ENCODE measurements at regions not wholly inside any gene's neighbourhood (a gene's known extent, or its start where the extent isn't known, plus 50 kb on each side); places are given as distances from the start of the nearest gene placed in this dataset.

GRCh38 chr4:35934320-35934981 is 309.9 kb downstream of the ARAP2 start:
- Histone ChIP-seq H3K4me1 (replicated peaks) (no peaks in the 10 kb centered on the region), H3K4me3 (no peak overlapping the region), H3K36me3 (no peaks in the 10 kb centered on the region), H3K27ac (no peak overlapping the region), H3K27me3 (replicated peaks; ENCODE audit: insufficient read depth) (no peaks in the 10 kb centered on the region), H3K9me3 (no peaks in the 10 kb centered on the region)
- DNase-seq (ENCODE audit: low spot score): no peak
- TF ChIP-seq CTCF (IDR thresholded peaks at IDR 0.05) (peak; percentile 8 to 51 (median 42)), POLR2AphosphoS5 (IDR thresholded peaks at IDR 0.05) (no peak)
- WGBS: 27% methylated on average over 5 of the region's 5 CpGs
- intact Hi-C loops (cut with DNase I): no loop called here

- Histone ChIP-seq H3K27me3 (replicated peaks; ENCODE audit: insufficient read depth) (no peaks in the 10 kb centered on the region), H3K4me1 (replicated peaks) (no peaks in the 10 kb centered on the region), H3K36me3 (no peaks in the 10 kb centered on the region), H3K4me3 (no peak overlapping the region), H3K27ac (no peak overlapping the region), H3K9me3 (no peaks in the 10 kb centered on the region)
- WGBS: 77% methylated on average over 3 of the region's 3 CpGs
- intact Hi-C loops (cut with DNase I): no loop called here
- TF ChIP-seq CTCF (IDR thresholded peaks at IDR 0.05) (no peak), POLR2A (IDR thresholded peaks at IDR 0.05) (no peak)
- DNase-seq (ENCODE audit: low spot score): no peak
Measured at GRCh38 chr4:35938936-35939335, 305.4 kb downstream of the ARAP2 start.

GRCh38 chr4:35939751-35940150 is 304.6 kb downstream of the ARAP2 start:
- no peak overlapping the region for H3K4me3 ChIP-seq
- no peaks in the 10 kb centered on the region for H3K9me3 ChIP-seq
- no peaks in the 10 kb centered on the region for H3K36me3 ChIP-seq
- no peaks in the 10 kb centered on the region for H3K4me1 ChIP-seq (replicated peaks)
- DNase-seq (ENCODE audit: low spot score): no peak
- intact Hi-C loops (cut with DNase I): no loop called here
- TF ChIP-seq POLR2AphosphoS5 (IDR thresholded peaks at IDR 0.05): no peak
- TF ChIP-seq POLR2A (IDR thresholded peaks at IDR 0.05): no peak
- no peak for TF ChIP-seq CTCF (IDR thresholded peaks at IDR 0.05)
- no peak overlapping the region for H3K27ac ChIP-seq
- no peaks in the 10 kb centered on the region for H3K27me3 ChIP-seq (replicated peaks; ENCODE audit: insufficient read depth)
- WGBS: 76% methylated on average over 1 of the region's 1 CpG

- 87% methylated on average over 2 of the region's 2 CpGs for WGBS
- no peak overlapping the region for H3K27ac ChIP-seq
- H3K27me3 ChIP-seq (replicated peaks; ENCODE audit: insufficient read depth): no peaks in the 10 kb centered on the region
- TF ChIP-seq POLR2A (IDR thresholded peaks at IDR 0.05) (no peak), POLR2AphosphoS5 (IDR thresholded peaks at IDR 0.05) (no peak), CTCF (IDR thresholded peaks at IDR 0.05) (no peak)
- no peaks in the 10 kb centered on the region for H3K9me3 ChIP-seq
- no peak for DNase-seq (ENCODE audit: low spot score)
- intact Hi-C loops (cut with DNase I): no loop called here
- H3K36me3 ChIP-seq: no peaks in the 10 kb centered on the region
- no peak overlapping the region for H3K4me3 ChIP-seq
- H3K4me1 ChIP-seq (replicated peaks): no peaks in the 10 kb centered on the region
Measured at GRCh38 chr4:35942092-35942491, 302.2 kb downstream of the ARAP2 start.

- Histone ChIP-seq H3K4me1 (replicated peaks) (no peaks in the 10 kb centered on the region), H3K9me3 (no peaks in the 10 kb centered on the region), H3K27ac (no peak overlapping the region), H3K27me3 (replicated peaks; ENCODE audit: insufficient read depth) (no peaks in the 10 kb centered on the region), H3K36me3 (no peaks in the 10 kb centered on the region), H3K4me3 (no peak overlapping the region)
- no peak for TF ChIP-seq CTCF (IDR thresholded peaks at IDR 0.05)
- TF ChIP-seq POLR2AphosphoS5 (IDR thresholded peaks at IDR 0.05): no peak
- TF ChIP-seq POLR2A (IDR thresholded peaks at IDR 0.05): no peak
- DNase-seq (ENCODE audit: low spot score): no peak
- intact Hi-C loops (cut with DNase I): no loop called here
Measured at GRCh38 chr4:35943606-35944005, 300.7 kb downstream of the ARAP2 start.
